ENCODE measurements at regions not wholly inside any gene's neighbourhood (a gene's known extent, or its start where the extent isn't known, plus 50 kb on each side); places are given as distances from the start of the nearest gene placed in this dataset.

- peaks cover 8% of the 10 kb centered on the region for H3K27me3 ChIP-seq (ENCODE audit: control insufficient read depth, insufficient read depth, low read length)
- H3K9ac ChIP-seq (ENCODE audit: insufficient read depth, low read length), result no peak overlapping the region
- no peaks in the 10 kb centered on the region for H3K4me1 ChIP-seq (ENCODE audit: control insufficient read depth, extremely low read depth, insufficient read depth, low read length)
- H3K4me3 ChIP-seq (replicated peaks in 1 of 4; ENCODE audit: control extremely low read depth in 1 of 4, insufficient read depth in 1 of 4, low read depth in 3 of 4, low read length in 4 of 4), result no peak overlapping the region
- H3K9me3 ChIP-seq (ENCODE audit: control insufficient read depth, insufficient read depth, low read depth, low read length), result no peaks in the 10 kb centered on the region
- no peak for TF ChIP-seq CTCF (conservative IDR thresholded peaks at IDR 0.05 in 1 of 2, IDR thresholded peaks at IDR 0.05 in 1 of 2; ENCODE audit: low read depth in 1 of 2, low read length in 2 of 2)
- TF ChIP-seq EZH2 (IDR thresholded peaks at IDR 0.05; ENCODE audit: low read length, missing control alignments), result no peak
- H3K27ac ChIP-seq (ENCODE audit: insufficient read depth, low read length), result no peak overlapping the region
- H4K20me1 ChIP-seq (ENCODE audit: control insufficient read depth, extremely low read depth, insufficient read depth, low read length), result no peaks in the 10 kb centered on the region
- no peak for DNase-seq (ENCODE audit: low read depth in 2 of 2)
- H3K79me2 ChIP-seq (ENCODE audit: control insufficient read depth, insufficient read depth, low read length), result no peaks in the 10 kb centered on the region
- no peak overlapping the region for H3K4me2 ChIP-seq (ENCODE audit: extremely low read depth, insufficient read depth, low read length)
- H3K36me3 ChIP-seq (ENCODE audit: control insufficient read depth, insufficient read depth, low read length), result no peaks in the 10 kb centered on the region
- no peak overlapping the region for H2AFZ ChIP-seq (ENCODE audit: low read length)
Observed at GRCh38 chr1:112322018-112322417, 74.0 kb upstream of the CTTNBP2NL start.

- Histone ChIP-seq H4K20me1 (ENCODE audit: control insufficient read depth, extremely low read depth, insufficient read depth, low read length) (no peaks in the 10 kb centered on the region), H3K9ac (ENCODE audit: insufficient read depth, low read length) (no peak overlapping the region), H3K27me3 (ENCODE audit: control insufficient read depth, insufficient read depth, low read length) (peaks cover 8% of the 10 kb centered on the region), H3K4me1 (ENCODE audit: control insufficient read depth, extremely low read depth, insufficient read depth, low read length) (no peaks in the 10 kb centered on the region), H2AFZ (ENCODE audit: low read length) (no peak overlapping the region), H3K27ac (ENCODE audit: insufficient read depth, low read length) (no peak overlapping the region), H3K79me2 (ENCODE audit: control insufficient read depth, insufficient read depth, low read length) (no peaks in the 10 kb centered on the region), H3K9me3 (ENCODE audit: control insufficient read depth, insufficient read depth, low read depth, low read length) (no peaks in the 10 kb centered on the region), H3K4me2 (ENCODE audit: extremely low read depth, insufficient read depth, low read length) (no peak overlapping the region), H3K36me3 (ENCODE audit: control insufficient read depth, insufficient read depth, low read length) (no peaks in the 10 kb centered on the region), H3K4me3 (replicated peaks in 1 of 4; ENCODE audit: control extremely low read depth in 1 of 4, insufficient read depth in 1 of 4, low read depth in 3 of 4, low read length in 4 of 4) (no peak overlapping the region)
- TF ChIP-seq CTCF (conservative IDR thresholded peaks at IDR 0.05 in 1 of 2, IDR thresholded peaks at IDR 0.05 in 1 of 2; ENCODE audit: low read depth in 1 of 2, low read length in 2 of 2) (no peak), EZH2 (IDR thresholded peaks at IDR 0.05; ENCODE audit: low read length, missing control alignments) (no peak)
- DNase-seq (ENCODE audit: low read depth in 2 of 2), result no peak
Observed at GRCh38 chr1:112322983-112323678, 72.9 kb upstream of the CTTNBP2NL start.

- peaks cover 10% of the 10 kb centered on the region for H3K27me3 ChIP-seq (ENCODE audit: control insufficient read depth, insufficient read depth, low read length)
- no peaks in the 10 kb centered on the region for H4K20me1 ChIP-seq (ENCODE audit: control insufficient read depth, extremely low read depth, insufficient read depth, low read length)
- H3K4me2 ChIP-seq (ENCODE audit: extremely low read depth, insufficient read depth, low read length), result no peak overlapping the region
- no peak for DNase-seq (ENCODE audit: low read depth in 2 of 2)
- no peak overlapping the region for H2AFZ ChIP-seq (ENCODE audit: low read length)
- H3K27ac ChIP-seq (ENCODE audit: insufficient read depth, low read length), result no peak overlapping the region
- H3K9ac ChIP-seq (ENCODE audit: insufficient read depth, low read length), result no peak overlapping the region
- H3K4me1 ChIP-seq (ENCODE audit: control insufficient read depth, extremely low read depth, insufficient read depth, low read length), result no peaks in the 10 kb centered on the region
- no peaks in the 10 kb centered on the region for H3K9me3 ChIP-seq (ENCODE audit: control insufficient read depth, insufficient read depth, low read depth, low read length)
- H3K4me3 ChIP-seq (replicated peaks in 1 of 4; ENCODE audit: control extremely low read depth in 1 of 4, insufficient read depth in 1 of 4, low read depth in 3 of 4, low read length in 4 of 4), result no peak overlapping the region
- TF ChIP-seq CTCF (conservative IDR thresholded peaks at IDR 0.05 in 1 of 2, IDR thresholded peaks at IDR 0.05 in 1 of 2; ENCODE audit: low read depth in 1 of 2, low read length in 2 of 2) (no peak), EZH2 (IDR thresholded peaks at IDR 0.05; ENCODE audit: low read length, missing control alignments) (no peak)
- no peaks in the 10 kb centered on the region for H3K36me3 ChIP-seq (ENCODE audit: control insufficient read depth, insufficient read depth, low read length)
- no peaks in the 10 kb centered on the region for H3K79me2 ChIP-seq (ENCODE audit: control insufficient read depth, insufficient read depth, low read length)
Observed at GRCh38 chr1:112325504-112325903, 70.5 kb upstream of the CTTNBP2NL start.

Data from fibroblast of lung (primary cell).